ENCODE measurements at regions not wholly inside any gene's neighbourhood (a gene's known extent, or its start where the extent isn't known, plus 50 kb on each side); places are given as distances from the start of the nearest gene placed in this dataset.
"Not testable (repeated sequence)": the region's sequence is repeated elsewhere in the genome, so short reads cannot be mapped to it uniquely, and the experiment has no call there.

GRCh38 chr10:87300163-87300562 is 57.4 kb upstream of the NUTM2D start:
- not testable (repeated sequence) for DNase-seq

GRCh38 chr10:87301466-87302115 is 56.0 kb upstream of the NUTM2D start:
- DNase-seq = peak; percentile 39

- DNase-seq = not testable (repeated sequence)
Measured at GRCh38 chr10:87302132-87302531, 55.4 kb upstream of the NUTM2D start.

GRCh38 chr10:87303707-87304106 is 53.8 kb upstream of the NUTM2D start:
- DNase-seq = not testable (repeated sequence)

- DNase-seq = not testable (repeated sequence)
Measured at GRCh38 chr10:87306681-87307080, 50.9 kb upstream of the NUTM2D start.

Measured in activated CD8-positive, alpha-beta memory T cell treated with anti-CD3 and anti-CD28 coated beads, Interleukin-2, amount 50 U/mL, for 4 hours (primary cell).